HG02870 (cell line): ENCODE measurements at regions not wholly inside any gene's neighbourhood (a gene's known extent, or its start where the extent isn't known, plus 50 kb on each side); places are given as distances from the start of the nearest gene placed in this dataset.

Experiments
- ATAC-seq: cut with Tn5 transposase; IDR thresholded peaks from one replicate; pipeline ENCODE4 v1.9.1; 2021; ENCODE audit warnings: mild to moderate bottlenecking, moderate library complexity; ENCODE audit not compliant: unreplicated experiment

DNA sequence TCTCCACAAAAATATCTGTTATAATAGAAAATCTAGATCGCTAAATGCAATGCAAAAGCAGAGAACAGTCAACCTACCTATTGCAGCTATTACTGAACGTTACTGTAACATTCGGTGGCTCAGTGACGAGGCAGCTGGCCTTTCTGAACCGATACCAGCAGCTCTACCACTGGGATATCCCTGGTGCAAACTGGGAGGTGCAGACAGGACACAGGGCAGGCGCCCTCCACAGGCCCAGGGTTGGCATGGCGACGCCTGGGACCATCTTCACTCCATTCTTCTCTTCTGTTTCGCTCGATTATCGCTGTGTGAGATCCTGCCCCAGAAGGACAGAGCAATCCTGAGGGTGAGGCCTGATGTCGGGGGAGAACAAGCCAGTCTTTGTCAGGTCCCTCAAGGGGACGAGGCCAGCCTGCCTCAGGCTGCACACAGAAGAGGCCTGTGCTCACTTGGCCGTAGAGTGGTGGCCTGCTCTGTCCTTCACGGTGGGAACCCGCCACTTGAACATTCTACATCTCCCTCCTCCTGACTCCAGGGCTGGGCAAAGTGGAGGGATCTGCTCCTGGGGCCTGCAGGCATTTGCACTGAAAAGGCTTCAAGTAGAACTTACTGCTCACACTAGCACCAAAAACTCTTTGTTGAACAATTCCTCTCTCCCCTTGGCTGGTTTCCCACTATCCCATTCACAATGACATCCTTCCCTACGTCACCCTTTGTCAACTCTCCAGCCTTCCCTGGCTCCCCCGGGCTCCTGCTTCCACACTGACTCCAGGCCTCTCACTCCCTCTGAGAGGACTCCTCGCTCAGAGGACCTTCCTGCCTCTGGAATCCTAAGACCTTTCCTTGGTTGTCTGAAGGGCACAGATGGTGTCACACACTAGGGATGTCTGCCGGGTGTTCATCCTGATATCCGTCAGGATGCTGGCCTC is 49.7 kb downstream of the CYRIA start:
- ATAC-seq = no peak

DNA sequence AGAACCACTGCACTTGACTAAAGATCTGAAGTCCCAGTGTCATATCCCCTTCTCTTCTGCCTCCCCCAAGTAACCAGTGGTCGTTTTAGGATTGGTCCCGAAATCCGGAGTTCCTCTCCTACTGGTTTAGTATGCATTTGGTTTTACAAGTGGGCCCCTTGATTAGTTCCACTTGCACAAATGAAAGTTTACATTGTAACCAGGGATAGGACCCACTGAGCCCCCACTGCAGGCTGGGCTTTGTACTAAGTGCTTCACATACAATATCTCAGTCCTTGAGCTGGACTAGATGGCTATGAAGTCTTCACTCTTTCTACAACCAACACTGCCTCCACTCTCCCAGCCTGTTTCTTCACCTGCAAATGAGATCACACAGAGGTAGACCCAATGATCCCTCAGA is 50.4 kb downstream of the CYRIA start:
- no peak for ATAC-seq

DNA sequence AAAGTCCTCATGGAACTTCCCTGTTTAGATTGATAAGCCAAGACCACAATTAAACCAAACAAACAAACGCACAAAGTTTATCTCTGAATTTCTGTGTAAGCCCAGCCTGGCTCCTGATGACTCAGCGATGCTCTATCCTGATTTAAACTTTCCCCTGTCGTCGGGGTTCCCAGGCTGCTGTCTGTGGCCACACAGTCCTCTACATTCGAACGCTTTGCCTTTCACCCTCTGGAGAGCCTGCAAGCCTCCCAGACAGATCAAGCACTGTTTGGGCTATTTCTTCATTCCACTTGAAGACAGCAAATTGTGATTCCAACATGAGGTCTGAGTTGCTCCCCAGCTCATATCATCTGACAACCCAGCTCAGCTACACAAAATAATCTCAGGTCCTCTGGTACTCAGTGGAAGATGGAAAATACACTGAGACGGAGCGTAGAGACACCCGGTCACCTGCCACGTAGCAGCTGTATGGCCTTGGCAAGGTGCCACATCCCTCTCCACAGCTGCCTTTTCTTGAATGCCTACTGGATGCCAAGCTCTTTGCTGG is 51.2 kb downstream of the CYRIA start:
- ATAC-seq = no peak

DNA sequence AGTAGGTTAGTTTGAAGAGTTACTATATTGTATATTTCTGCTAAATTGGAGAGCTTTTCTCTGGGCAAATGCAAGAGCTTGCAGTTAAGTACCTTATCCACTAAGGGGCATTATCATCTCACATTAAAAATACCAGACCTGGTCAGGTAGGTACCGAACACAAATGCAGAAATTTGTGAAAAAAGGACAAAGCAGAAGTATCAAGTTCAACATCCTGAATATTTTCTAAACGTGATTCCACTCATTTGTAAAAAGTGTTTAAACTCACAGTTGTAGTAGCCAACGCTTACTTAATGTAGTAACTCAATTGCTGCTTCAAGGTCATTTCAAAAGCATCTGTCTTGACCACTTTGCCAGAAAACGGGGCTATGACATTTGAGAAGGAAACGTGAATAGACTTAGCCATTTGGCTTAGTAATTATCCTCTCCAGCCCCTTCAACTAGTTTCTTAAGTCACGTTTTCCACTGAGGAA is 52.1 kb downstream of the CYRIA start:
- no peak for ATAC-seq

DNA sequence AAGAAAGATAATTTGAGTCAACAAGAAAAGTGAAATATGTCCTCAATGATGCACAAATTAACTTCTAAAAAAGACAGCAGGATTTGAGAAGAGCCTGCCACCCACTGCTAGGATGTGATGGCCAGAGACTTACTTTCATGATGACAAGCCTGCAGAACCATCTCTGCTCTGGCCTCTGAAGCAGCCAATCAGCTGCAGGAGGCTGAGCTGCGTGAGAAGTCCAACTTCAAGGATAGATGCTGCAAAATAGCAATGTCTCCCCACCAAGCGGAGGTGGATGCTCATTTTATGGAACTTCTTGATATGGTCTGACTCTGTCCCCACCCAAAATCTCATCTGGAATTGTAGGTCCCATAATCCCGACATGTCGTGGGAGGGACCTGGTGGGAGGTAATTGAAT is 53.1 kb downstream of the CYRIA start:
- ATAC-seq = no peak

DNA sequence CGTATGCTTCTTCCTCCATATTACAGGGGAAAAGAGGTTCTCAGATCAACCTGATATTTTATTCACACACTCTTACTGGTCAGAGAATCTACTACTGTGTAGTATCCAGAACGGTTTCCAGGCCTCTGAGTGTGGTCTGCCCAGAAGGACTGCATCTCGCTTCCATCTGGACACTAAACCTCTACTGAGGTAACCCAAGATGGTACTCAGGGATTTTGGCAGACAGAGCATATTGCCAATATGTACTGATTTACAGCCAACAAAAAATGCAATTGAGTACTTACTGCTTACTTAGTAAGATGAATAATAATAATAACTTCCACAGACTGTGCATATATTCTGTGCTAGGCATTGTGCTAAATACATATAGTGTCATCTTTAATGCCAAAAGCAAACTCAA is 55.8 kb downstream of the CYRIA start:
- no peak for ATAC-seq

DNA sequence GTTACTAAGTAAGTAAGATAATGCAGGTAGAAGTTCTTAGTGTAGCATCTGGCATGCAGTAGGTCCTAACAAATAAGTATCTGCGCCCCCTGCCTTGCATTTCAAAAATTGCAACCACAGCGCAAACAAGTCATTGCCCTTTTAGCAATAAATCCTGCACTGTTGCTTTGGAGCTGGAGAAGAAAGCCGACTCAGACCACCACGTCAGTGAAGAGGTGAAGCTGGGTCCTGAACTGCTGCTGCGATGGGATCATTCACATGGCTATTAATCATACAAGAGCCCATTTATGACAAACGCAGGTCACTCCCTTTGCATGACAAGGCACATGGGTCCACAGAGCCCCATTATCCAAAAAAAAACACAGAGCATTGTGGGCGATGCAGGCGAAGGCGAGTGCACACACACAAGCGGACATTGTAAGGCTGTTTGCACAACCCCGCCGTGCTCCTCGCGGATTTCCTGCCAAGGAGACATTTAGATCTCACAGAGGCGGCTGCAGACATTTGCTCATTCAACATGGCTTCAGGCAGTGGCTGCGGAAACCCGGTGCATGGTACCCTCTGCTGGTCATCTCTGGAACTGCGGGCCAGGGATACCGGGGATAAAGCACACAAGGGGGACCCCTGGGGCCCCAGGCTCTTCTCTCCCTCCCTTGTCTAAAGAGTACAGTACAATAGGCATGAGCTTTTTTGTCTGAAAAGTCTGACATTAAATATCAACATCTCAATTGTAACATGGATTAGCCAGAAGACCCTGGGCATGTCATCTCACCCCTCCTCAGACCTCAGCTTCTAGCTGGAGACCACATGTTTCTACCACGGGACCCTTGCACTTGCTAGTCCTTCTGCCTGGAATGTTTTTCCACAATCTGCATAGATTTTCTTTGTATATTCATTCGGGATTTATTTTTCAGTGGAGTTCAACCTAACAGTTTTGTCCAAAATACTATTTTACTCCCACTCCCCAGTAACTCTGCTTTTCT is 56.7 kb downstream of the CYRIA start:
- ATAC-seq = peak; percentile 82

DNA sequence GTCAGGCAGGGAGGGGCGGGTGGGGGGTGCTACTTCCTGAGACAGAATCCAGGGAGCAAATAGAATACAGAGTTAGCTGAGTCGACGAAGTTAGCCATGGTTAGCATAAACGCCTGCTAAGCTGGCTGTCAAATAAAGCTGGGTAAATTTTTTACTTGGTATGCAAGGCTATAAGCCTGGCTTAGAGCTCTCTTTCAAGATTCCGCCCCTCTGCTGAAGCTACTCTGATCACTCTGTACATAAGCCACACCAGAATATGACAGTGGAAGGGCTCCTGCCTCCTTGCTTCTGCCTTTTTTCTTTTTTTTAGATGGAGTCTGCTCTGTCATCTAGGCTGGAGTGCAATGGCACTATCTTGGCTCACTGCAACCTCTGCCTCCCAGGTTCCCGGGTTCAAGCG is 58.3 kb downstream of the CYRIA start:
- ATAC-seq = no peak

DNA sequence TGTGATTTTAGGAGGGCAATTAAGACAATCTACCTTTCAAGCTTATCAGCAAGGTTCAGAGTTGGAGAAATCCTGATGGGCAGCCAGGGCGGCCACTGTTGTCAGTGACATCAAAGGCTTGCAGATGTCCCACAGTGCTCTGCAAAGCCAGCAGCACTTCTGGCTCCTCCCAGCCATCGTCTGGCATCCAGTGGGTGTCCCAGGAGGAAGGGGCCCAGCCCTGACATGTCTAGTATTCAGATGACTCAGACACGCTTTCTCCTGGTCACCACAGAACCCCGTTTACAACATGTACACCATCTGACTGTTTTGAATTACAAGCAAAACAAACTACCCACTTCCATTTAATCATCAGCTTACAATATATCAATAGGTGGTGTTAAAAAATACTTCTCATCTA is 61.4 kb downstream of the CYRIA start:
- no peak for ATAC-seq

DNA sequence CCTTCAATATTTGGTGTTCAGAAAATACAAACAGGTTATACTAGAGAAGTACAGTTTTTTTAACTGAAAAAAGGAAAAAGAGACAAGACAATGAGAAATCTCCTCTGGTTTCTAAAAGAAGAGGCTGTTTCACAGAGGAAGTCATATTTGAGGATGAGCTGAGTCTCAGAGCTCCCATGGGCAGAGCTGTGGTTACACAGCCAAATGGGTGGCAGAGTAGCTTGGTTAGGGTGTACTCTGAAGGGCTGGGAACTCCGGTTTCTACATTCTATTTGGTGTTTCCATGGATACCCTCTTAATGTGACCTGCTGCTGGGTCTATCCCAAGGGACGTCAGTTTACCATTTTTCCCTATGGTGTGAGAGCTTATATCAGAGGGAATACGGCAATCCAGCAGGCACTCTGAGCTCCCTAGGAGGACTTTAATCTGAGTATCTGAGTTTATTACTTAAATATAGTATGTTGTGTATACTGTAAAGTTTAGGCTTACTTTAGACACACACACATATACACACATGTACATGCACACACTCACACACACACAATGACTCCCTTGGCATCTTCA is 74.2 kb downstream of the CYRIA start:
- no peak for ATAC-seq

DNA sequence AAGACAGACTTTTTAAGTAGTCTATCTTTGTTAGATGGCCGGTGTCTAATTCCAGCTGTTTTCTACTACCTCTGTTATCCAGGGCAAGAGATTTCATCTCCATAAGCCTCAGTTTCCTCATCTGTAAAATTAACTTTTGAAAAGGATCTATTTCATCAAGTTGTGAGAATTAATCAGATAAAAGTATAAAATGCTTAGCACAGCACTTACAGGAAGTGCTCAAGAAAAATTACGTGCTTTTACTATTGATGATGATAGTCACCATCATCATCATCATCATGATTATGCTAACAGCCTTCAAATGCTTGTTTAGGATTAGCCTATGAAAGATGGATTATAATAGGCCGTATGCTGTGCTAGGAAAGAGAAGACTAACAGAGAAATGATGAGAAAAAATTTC is 76.2 kb downstream of the CYRIA start:
- ATAC-seq = no peak

DNA sequence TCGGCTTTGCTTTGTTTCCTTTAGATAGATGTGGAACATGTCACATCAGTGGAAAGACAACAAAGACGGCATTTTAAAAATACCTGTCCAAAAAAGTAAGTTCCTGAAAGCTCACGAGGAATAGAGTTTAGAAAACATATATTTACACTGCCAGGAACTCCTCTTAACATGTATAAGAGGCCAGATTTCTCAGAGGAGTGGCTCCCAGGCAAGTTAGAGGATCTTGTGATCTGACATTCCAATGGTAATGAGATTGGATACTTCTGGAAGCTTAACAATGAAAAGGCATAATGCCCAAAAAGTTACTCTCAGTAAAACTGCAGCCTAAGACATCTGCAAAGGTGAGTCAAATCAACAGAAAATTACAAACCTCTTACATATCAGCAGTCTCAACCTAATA is 77.1 kb downstream of the CYRIA start:
- ATAC-seq = no peak

DNA sequence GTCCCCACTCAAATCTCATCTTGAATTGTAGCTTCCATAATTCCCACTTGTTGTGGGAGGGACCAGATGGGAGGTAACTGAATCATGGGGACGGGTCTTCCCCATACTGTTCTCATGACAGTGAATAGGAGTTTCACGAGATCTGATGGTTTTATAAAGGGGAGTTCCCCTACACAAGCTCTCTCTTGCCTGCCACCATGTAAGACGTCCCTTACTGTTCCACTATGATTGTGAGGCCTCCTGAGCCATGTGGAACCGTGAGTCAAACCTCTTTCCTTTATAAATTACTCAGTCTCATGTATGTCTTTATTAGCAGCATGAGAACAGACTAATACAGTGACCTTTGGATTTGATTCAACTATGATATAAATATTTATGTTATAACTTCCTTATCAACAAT is 78.0 kb downstream of the CYRIA start:
- no peak for ATAC-seq

DNA sequence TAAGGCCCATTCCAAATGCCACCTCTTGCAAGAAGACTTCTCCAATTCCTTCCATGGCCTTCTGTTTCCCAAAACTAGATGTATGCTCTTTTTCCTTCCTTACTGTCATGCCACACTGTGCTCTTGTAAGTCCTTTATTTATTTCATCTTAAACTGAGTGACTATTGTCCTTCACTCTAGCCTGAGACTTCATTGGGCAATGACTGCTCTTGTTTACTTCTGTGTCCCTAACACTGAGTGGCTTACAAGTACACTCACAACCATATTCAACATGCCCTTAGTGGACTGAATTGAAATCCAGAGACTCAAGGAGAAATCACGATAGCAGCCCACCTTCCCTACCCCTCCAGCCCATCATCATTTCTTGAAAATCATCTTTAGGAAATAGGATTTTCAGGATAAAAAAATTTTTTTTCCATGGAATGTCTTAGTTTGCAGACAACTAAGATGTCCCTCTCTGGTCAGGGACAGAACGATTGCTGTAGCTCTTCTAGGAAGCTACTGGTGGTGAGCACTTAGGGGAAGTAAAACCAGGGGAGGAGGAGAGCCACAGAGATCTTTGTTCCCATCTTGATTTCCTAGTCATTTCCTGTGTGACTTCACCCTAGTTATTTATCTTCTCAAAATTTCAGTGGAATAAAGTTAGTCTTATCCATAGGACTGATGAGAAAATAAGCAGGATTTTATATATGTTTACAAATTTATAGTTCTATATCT is 80.7 kb downstream of the CYRIA start:
- no peak for ATAC-seq

DNA sequence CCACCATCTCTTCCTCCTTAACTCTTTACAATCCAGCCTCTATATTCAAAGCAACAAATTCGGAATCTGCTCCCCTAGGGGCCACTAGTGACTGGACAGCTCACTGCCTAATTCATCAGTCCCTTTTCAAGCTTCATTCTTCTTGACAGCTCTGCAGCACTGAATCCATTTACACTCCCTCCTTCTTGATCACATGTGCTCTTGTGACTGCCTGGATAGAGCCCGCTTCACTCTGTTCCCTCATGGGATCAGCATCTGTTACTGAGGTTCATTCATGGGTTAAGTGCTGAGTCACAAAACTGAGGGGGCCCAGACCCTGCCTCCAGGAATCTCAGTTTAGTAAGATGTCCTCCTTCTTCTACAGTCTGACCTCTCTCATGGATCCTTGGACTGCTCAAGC is 81.5 kb downstream of the CYRIA start:
- no peak for ATAC-seq

DNA sequence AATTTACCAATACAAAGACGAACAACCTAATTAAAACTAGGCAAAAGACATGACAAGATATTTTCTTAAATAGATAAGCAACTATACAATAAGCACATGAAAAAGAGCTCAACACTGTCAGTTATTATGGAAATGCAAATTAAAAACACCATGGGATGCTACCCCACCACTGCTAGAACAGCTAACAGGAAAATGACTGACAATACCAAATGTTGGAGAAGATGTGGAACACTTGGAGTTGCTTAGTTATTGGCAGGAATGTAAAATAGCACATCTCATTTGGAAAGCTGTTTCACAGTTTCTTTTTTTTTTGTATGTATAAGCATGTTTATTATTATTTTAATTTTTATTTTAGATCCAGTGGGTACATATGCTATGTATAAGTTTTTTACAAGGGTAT is 84.4 kb downstream of the CYRIA start:
- ATAC-seq = no peak

DNA sequence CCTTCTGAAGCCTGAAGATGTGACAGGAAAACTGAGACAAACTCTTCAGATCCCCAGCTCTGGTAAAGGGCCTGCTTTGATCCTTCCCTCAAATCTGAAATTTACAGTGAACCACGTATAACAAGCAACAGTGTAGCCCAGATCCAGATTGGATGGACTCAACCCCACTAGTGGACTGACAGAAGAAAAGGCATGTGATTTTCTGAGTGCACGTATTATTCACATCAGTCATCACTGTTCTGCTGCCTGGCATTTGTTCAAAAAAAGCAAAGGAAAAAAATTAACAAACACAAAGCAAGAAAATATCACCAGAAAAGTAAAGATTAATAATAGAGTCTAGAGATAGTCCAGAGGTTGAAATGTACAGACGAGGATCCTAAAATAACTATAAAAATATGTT is 87.6 kb downstream of the CYRIA start:
- no peak for ATAC-seq

DNA sequence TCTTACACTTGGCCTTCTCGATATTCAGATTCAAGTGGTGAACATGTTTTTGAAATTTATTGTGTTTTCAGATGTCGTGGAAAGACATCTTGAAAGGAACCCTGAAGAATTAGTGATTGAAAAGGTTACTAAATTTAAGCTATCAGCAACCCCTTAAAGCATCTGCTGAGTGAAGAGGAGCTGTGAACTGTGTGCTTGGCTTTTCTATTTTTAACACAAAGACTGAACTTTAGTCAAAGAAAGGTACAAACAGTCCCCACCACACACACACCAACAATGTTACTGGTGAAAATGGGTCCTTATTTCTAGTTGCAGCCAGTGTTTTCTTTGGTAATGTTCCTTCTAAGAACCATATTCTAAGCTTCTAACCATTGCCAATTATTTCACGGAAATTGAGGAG is 95.1 kb downstream of the CYRIA start:
- no peak for ATAC-seq

DNA sequence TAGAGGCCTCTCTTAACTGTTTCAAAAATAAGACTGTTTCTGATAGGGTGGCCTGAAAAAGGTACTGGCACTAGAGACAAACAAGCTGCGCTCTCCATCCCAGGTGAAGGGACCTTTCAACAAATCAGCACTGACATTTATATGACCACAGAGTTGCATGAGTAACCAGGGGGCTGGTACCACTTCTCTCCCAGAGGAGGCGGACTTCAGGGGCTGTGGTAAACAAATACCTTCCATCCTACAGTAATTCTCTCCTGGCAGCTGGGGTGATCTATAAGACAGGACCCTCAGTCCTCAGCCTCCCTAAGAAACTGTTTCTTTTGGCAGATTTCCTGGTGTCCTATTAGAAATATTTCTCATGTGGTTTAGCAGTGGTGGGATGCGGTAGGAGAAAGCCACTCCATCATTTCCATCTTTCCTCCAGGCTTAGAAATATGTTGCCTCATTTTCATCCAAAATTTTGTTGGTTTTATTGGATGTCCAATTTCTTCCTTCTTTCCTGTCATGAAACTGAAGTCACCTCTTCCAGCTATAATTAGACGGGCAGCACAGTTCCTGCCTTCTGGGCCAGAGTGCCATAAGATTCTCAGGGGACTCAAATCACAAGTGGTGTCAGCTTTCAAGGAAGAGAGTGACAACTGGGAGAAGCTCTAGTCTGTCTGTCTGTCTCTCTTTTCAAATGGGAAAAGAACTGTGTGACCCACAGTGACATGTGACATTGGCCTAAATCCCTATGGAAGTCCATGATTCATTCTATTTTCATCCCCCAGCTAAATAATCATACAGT is 96.4 kb downstream of the CYRIA start:
- no peak for ATAC-seq

DNA sequence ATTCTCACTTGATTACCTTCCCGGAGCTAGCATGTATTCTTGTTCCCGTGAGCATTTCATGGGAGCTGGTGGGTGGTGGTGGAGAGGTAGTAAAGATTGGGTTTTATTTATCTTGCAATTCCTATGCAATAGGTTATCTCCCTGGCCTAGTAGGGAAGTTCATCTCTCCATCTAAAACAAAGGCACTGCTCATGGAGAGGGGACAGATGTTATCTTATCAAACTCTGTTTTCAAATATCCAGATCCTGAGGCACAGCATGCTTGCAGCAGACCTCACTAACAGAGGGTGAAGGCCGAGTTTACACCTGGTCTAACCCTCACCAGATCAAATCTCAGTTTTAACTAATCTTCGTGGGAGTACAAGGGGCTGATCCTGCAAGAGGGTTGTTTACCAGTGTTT is 98.9 kb downstream of the CYRIA start:
- ATAC-seq = no peak
